ENCODE measurements at regions not wholly inside any gene's neighbourhood (a gene's known extent, or its start where the extent isn't known, plus 50 kb on each side); places are given as distances from the start of the nearest gene placed in this dataset.

- TF ChIP-seq CTCF (IDR thresholded peaks at IDR 0.05) (no peak), POLR2A (IDR thresholded peaks at IDR 0.05) (no peak), EP300 (IDR thresholded peaks at IDR 0.05) (no peak), POLR2AphosphoS5 (IDR thresholded peaks at IDR 0.05) (no peak)
These were observed 268.9 kb upstream of the SMIM21 start for GRCh38 chr18:75696391-75696790.
